ENCODE measurements at regions not wholly inside any gene's neighbourhood (a gene's known extent, or its start where the extent isn't known, plus 50 kb on each side); places are given as distances from the start of the nearest gene placed in this dataset.
A peak's percentile ranks its signal among the peaks of the same experiment; 100 is the strongest.

- H3K4me3 ChIP-seq (ENCODE audit: control insufficient read depth, low read depth, low read length): no peak overlapping the region
- no peak for DNase-seq (ENCODE audit: low read depth)
- TF ChIP-seq, protein P1, sequence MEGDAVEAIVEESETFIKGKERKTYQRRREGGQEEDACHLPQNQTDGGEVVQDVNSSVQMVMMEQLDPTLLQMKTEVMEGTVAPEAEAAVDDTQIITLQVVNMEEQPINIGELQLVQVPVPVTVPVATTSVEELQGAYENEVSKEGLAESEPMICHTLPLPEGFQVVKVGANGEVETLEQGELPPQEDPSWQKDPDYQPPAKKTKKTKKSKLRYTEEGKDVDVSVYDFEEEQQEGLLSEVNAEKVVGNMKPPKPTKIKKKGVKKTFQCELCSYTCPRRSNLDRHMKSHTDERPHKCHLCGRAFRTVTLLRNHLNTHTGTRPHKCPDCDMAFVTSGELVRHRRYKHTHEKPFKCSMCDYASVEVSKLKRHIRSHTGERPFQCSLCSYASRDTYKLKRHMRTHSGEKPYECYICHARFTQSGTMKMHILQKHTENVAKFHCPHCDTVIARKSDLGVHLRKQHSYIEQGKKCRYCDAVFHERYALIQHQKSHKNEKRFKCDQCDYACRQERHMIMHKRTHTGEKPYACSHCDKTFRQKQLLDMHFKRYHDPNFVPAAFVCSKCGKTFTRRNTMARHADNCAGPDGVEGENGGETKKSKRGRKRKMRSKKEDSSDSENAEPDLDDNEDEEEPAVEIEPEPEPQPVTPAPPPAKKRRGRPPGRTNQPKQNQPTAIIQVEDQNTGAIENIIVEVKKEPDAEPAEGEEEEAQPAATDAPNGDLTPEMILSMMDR (conservative IDR thresholded peaks at IDR 0.05; ENCODE audit: control insufficient read depth, insufficient read depth, low read depth, low read length): no peak
These were observed 142.8 kb upstream of the UBASH3B start for GRCh38 chr11:122512688-122513087.

DNA sequence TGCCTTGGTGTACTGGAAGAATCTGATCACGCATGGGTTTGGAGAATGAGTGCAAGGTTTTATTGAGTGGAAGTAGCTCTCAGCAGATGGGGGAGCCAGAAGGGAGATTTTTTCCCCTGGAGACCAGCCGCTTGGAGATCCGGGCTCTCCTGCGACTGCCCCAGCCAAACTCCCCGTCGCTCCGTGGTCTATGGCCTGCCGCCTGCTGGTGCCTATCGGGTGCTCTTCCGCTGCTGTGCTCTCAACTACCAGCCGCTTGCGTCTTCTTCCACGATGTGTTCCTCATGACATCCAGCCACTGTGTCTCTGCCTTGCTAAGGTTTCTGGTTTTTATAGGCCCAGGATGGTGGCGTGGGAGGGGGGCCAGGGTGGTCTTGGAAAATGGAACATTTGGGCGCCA, 145.6 kb upstream of the UBASH3B start:
- no peak for DNase-seq (ENCODE audit: low read depth)

GRCh38 chr11:122509091-122509490, 146.4 kb upstream of the UBASH3B start:
- H3K4me3 ChIP-seq (ENCODE audit: control insufficient read depth, low read depth, low read length): no peak overlapping the region
- TF ChIP-seq, protein P1 (conservative IDR thresholded peaks at IDR 0.05; ENCODE audit: control insufficient read depth, insufficient read depth, low read depth, low read length): no peak
- no peak for DNase-seq (ENCODE audit: low read depth)

More for the DNA sequence above, 145.6 kb upstream of the UBASH3B start:
- H3K4me3 ChIP-seq (ENCODE audit: control insufficient read depth, low read depth, low read length): no peak overlapping the region
- TF ChIP-seq, protein P1 (conservative IDR thresholded peaks at IDR 0.05; ENCODE audit: control insufficient read depth, insufficient read depth, low read depth, low read length): no peak

GRCh38 chr11:122505304-122506006, 150.1 kb upstream of the UBASH3B start:
- peak; percentile 98 for DNase-seq (ENCODE audit: low read depth)
- TF ChIP-seq, protein P1 (conservative IDR thresholded peaks at IDR 0.05; ENCODE audit: control insufficient read depth, insufficient read depth, low read depth, low read length): peak; percentile 95
- no peak overlapping the region for H3K4me3 ChIP-seq (ENCODE audit: control insufficient read depth, low read depth, low read length)

GRCh38 chr11:122494221-122494620, 161.3 kb upstream of the UBASH3B start:
- TF ChIP-seq, protein P1 (conservative IDR thresholded peaks at IDR 0.05; ENCODE audit: control insufficient read depth, insufficient read depth, low read depth, low read length): no peak
- no peak overlapping the region for H3K4me3 ChIP-seq (ENCODE audit: control insufficient read depth, low read depth, low read length)
- no peak for DNase-seq (ENCODE audit: low read depth)

- TF ChIP-seq, protein P1 (conservative IDR thresholded peaks at IDR 0.05; ENCODE audit: control insufficient read depth, insufficient read depth, low read depth, low read length): no peak
- no peak overlapping the region for H3K4me3 ChIP-seq (ENCODE audit: control insufficient read depth, low read depth, low read length)
- peak; percentile 63 for DNase-seq (ENCODE audit: low read depth)
These were observed 164.0 kb upstream of the UBASH3B start for GRCh38 chr11:122491509-122491908.

Measured in fibroblast of mammary gland (primary cell).